ENCODE measurements at regions not wholly inside any gene's neighbourhood (a gene's known extent, or its start where the extent isn't known, plus 50 kb on each side); places are given as distances from the start of the nearest gene placed in this dataset.

GRCh38 chr12:90675106-90675505, 279.9 kb downstream of the CCER1 start:
- TF ChIP-seq POLR2A (IDR thresholded peaks at IDR 0.05) = no peak
- no peak for TF ChIP-seq CTCF (IDR thresholded peaks at IDR 0.05)

All from heart left ventricle (tissue), 13 donors.